ENCODE measurements at regions not wholly inside any gene's neighbourhood (a gene's known extent, or its start where the extent isn't known, plus 50 kb on each side); places are given as distances from the start of the nearest gene placed in this dataset.

DNA sequence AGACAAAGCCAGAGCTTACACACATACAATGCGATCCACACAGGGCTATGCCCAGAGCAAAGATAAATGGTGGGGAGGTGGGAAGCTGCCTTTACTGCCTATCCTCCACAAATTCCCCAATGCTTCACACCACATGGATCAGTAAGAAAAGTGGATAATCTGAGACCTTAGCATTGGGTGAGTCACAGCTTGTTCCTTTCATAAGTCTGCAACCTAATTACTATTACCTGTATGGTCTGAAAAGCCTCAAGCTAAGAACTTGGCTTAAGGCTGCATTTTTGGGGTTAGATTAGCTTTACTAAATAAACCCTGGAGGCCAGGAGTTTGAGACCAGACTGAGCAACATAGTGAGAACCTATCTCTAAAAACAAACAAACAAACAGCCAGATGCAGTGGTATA is 66.0 kb upstream of the BTBD3 start:
- Histone ChIP-seq H3K4me3 (no peak overlapping the region), H3K4me1 (ENCODE audit: low read depth) (peaks cover 8% of the 10 kb centered on the region), H3K27ac (no peak overlapping the region), H3K27me3 (no peaks in the 10 kb centered on the region), H3K36me3 (no peaks in the 10 kb centered on the region), H3K9me3 (ENCODE audit: low read depth) (no peaks in the 10 kb centered on the region)
- DNase-seq (ENCODE audit: low read depth in 1 of 2, low spot score in 1 of 2): no peak
- TF ChIP-seq, protein P1, sequence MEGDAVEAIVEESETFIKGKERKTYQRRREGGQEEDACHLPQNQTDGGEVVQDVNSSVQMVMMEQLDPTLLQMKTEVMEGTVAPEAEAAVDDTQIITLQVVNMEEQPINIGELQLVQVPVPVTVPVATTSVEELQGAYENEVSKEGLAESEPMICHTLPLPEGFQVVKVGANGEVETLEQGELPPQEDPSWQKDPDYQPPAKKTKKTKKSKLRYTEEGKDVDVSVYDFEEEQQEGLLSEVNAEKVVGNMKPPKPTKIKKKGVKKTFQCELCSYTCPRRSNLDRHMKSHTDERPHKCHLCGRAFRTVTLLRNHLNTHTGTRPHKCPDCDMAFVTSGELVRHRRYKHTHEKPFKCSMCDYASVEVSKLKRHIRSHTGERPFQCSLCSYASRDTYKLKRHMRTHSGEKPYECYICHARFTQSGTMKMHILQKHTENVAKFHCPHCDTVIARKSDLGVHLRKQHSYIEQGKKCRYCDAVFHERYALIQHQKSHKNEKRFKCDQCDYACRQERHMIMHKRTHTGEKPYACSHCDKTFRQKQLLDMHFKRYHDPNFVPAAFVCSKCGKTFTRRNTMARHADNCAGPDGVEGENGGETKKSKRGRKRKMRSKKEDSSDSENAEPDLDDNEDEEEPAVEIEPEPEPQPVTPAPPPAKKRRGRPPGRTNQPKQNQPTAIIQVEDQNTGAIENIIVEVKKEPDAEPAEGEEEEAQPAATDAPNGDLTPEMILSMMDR (IDR thresholded peaks at IDR 0.05; ENCODE audit: low read depth, low read length): no peak

- Histone ChIP-seq H3K4me1 (ENCODE audit: low read depth) (peaks cover 8% of the 10 kb centered on the region), H3K36me3 (no peaks in the 10 kb centered on the region), H3K27me3 (no peaks in the 10 kb centered on the region), H3K27ac (no peak overlapping the region), H3K4me3 (no peak overlapping the region), H3K9me3 (ENCODE audit: low read depth) (no peaks in the 10 kb centered on the region)
- TF ChIP-seq, protein P1 (IDR thresholded peaks at IDR 0.05; ENCODE audit: low read depth, low read length): no peak
- DNase-seq (ENCODE audit: low read depth in 1 of 2, low spot score in 1 of 2): no peak
Observed at GRCh38 chr20:11852189-11852588, 65.5 kb upstream of the BTBD3 start.

GRCh38 chr20:11852811-11853210 is 64.9 kb upstream of the BTBD3 start:
- peak in 1 of 2 donors; percentile 5 for DNase-seq (ENCODE audit: low read depth in 1 of 2, low spot score in 1 of 2)
- peaks cover 8% of the 10 kb centered on the region for H3K4me1 ChIP-seq (ENCODE audit: low read depth)
- no peak overlapping the region for H3K27ac ChIP-seq
- TF ChIP-seq, protein P1 (IDR thresholded peaks at IDR 0.05; ENCODE audit: low read depth, low read length): no peak
- H3K9me3 ChIP-seq (ENCODE audit: low read depth): no peaks in the 10 kb centered on the region
- H3K27me3 ChIP-seq: no peaks in the 10 kb centered on the region
- no peaks in the 10 kb centered on the region for H3K36me3 ChIP-seq
- no peak overlapping the region for H3K4me3 ChIP-seq

DNA sequence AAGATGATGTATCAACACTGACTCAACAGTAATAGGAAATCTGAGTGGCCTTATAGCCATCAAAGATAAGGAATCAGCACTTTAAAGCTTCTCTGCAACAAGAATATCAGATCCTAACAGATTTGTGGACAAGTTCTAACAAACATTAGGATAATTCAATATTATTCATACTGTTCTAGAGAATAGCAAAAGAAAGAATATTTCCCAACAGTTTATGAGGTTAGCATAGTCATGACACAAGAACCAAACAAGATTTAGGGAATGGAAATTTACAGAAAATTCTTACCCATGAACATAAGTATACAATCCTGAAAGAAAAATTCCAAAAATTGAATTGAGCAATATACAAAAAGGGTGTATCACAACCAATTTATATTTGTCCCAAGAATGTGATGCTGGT is 64.3 kb upstream of the BTBD3 start:
- H3K36me3 ChIP-seq: no peaks in the 10 kb centered on the region
- no peak overlapping the region for H3K4me3 ChIP-seq
- H3K27ac ChIP-seq: no peak overlapping the region
- no peaks in the 10 kb centered on the region for H3K27me3 ChIP-seq
- peak in 1 of 2 donors; percentile 8 for DNase-seq (ENCODE audit: low read depth in 1 of 2, low spot score in 1 of 2)
- TF ChIP-seq, protein P1 (IDR thresholded peaks at IDR 0.05; ENCODE audit: low read depth, low read length): no peak
- H3K9me3 ChIP-seq (ENCODE audit: low read depth): no peaks in the 10 kb centered on the region
- H3K4me1 ChIP-seq (ENCODE audit: low read depth): peaks cover 8% of the 10 kb centered on the region

- H3K27me3 ChIP-seq: no peaks in the 10 kb centered on the region
- H3K4me3 ChIP-seq: no peak overlapping the region
- H3K36me3 ChIP-seq: no peaks in the 10 kb centered on the region
- DNase-seq (ENCODE audit: low read depth in 1 of 2, low spot score in 1 of 2): no peak
- H3K27ac ChIP-seq: no peak overlapping the region
- H3K4me1 ChIP-seq (ENCODE audit: low read depth): no peaks in the 10 kb centered on the region
- TF ChIP-seq, protein P1 (IDR thresholded peaks at IDR 0.05; ENCODE audit: low read depth, low read length): no peak
- no peaks in the 10 kb centered on the region for H3K9me3 ChIP-seq (ENCODE audit: low read depth)
Observed at GRCh38 chr20:11861479-11861878, 56.2 kb upstream of the BTBD3 start.
